Left hindlimb (tissue), 1 donor: ENCODE measurements at regions not wholly inside any gene's neighbourhood (a gene's known extent, or its start where the extent isn't known, plus 50 kb on each side); places are given as distances from the start of the nearest gene placed in this dataset.

Experiments used
- DNase-seq: peaks from one replicate; pipeline ENCODE4 v3.0.0-alpha.2; 2018

- no peak for DNase-seq
Measured at GRCh38 chr1:229828461-229828860, 202.4 kb downstream of the URB2 start.

- no peak for DNase-seq
Measured at GRCh38 chr1:229832695-229833094, 206.6 kb downstream of the URB2 start.

- no peak for DNase-seq
Measured at GRCh38 chr1:229834230-229834629, 208.2 kb downstream of the URB2 start.

- no peak for DNase-seq
Measured at GRCh38 chr1:229835226-229835625, 209.2 kb downstream of the URB2 start.

- no peak for DNase-seq
Measured at GRCh38 chr1:229836324-229836723, 210.3 kb downstream of the URB2 start.

GRCh38 chr1:229838204-229838603 lies 212.2 kb downstream of the URB2 start:
- no peak for DNase-seq

- no peak for DNase-seq
Measured at GRCh38 chr1:229839800-229840199, 213.8 kb downstream of the URB2 start.

GRCh38 chr1:229841230-229841629 lies 215.2 kb downstream of the URB2 start:
- DNase-seq, result no peak

GRCh38 chr1:229842302-229843255 lies 216.5 kb downstream of the URB2 start:
- DNase-seq, result no peak

GRCh38 chr1:229843627-229844238 lies 217.7 kb downstream of the URB2 start:
- no peak for DNase-seq

- DNase-seq, result no peak
Measured at GRCh38 chr1:229844675-229845074, 218.6 kb downstream of the URB2 start.

- DNase-seq, result no peak
Measured at GRCh38 chr1:229845410-229846138, 219.5 kb downstream of the URB2 start.

- DNase-seq, result no peak
Measured at GRCh38 chr1:229846351-229846750, 220.3 kb downstream of the URB2 start.

GRCh38 chr1:229848752-229849677 lies 218.0 kb upstream of the GALNT2 start:
- no peak for DNase-seq

- no peak for DNase-seq
Measured at GRCh38 chr1:229851511-229851910, 215.5 kb upstream of the GALNT2 start.

GRCh38 chr1:229853751-229854150 lies 213.3 kb upstream of the GALNT2 start:
- DNase-seq, result no peak

GRCh38 chr1:229854620-229855019 lies 212.4 kb upstream of the GALNT2 start:
- no peak for DNase-seq

GRCh38 chr1:229856009-229856650 lies 210.9 kb upstream of the GALNT2 start:
- DNase-seq, result no peak

- no peak for DNase-seq
Measured at GRCh38 chr1:229857585-229857984, 209.5 kb upstream of the GALNT2 start.

GRCh38 chr1:229859026-229859425 lies 208.0 kb upstream of the GALNT2 start:
- no peak for DNase-seq

GRCh38 chr1:229860926-229861325 lies 206.1 kb upstream of the GALNT2 start:
- DNase-seq, result no peak
